ENCODE measurements at regions not wholly inside any gene's neighbourhood (a gene's known extent, or its start where the extent isn't known, plus 50 kb on each side); places are given as distances from the start of the nearest gene placed in this dataset.

GRCh38 chr12:130018614-130019013, 114.8 kb upstream of the TMEM132D start:
- no peaks in the 10 kb centered on the region for H3K4me1 ChIP-seq (ENCODE audit: insufficient read depth, low read length, poor library complexity, severe bottlenecking)
- intact Hi-C loops (cut with micrococcal nuclease; ENCODE audit: unreplicated experiment): loop anchor here (10.0 kb wide), 1 partner anchor 1234 kb away; no protein-coding TSS in a partner anchor
- peaks cover 48% of the 10 kb centered on the region for H3K27me3 ChIP-seq (replicated peaks; ENCODE audit: insufficient read depth, low read depth, low read length, poor library complexity)
- H3K27ac ChIP-seq (ENCODE audit: low read depth, low read length, poor library complexity, severe bottlenecking): no peak overlapping the region
- BruUV-seq (replicated peaks): no TSS peak
- no peak for DNase-seq (ENCODE audit: low spot score)
- H3K9me3 ChIP-seq (ENCODE audit: low read depth, low read length, poor library complexity, severe bottlenecking): no peaks in the 10 kb centered on the region
- H3K4me3 ChIP-seq (ENCODE audit: low read depth, low read length, poor library complexity, severe bottlenecking): no peak overlapping the region
- no peaks in the 10 kb centered on the region for H3K36me3 ChIP-seq (ENCODE audit: insufficient read depth, low read length, poor library complexity, severe bottlenecking)
- ChIA-PET POLR2A (ENCODE audit: low non-redundant PET) (no interaction called here), CTCF (no interaction called here)
- TF ChIP-seq EZH2 (IDR thresholded peaks at IDR 0.05; ENCODE audit: borderline replicate concordance, low read depth, low read length, poor library complexity, severe bottlenecking) (no peak), CTCF (conservative IDR thresholded peaks at IDR 0.05; ENCODE audit: low read depth, low read length) (no peak)

GRCh38 chr12:130026608-130027176, 122.9 kb upstream of the TMEM132D start:
- Histone ChIP-seq H3K27me3 (replicated peaks; ENCODE audit: insufficient read depth, low read depth, low read length, poor library complexity) (peaks cover 12% of the 10 kb centered on the region), H3K4me1 (ENCODE audit: insufficient read depth, low read length, poor library complexity, severe bottlenecking) (no peaks in the 10 kb centered on the region), H3K9me3 (ENCODE audit: low read depth, low read length, poor library complexity, severe bottlenecking) (no peaks in the 10 kb centered on the region), H3K36me3 (ENCODE audit: insufficient read depth, low read length, poor library complexity, severe bottlenecking) (no peaks in the 10 kb centered on the region), H3K4me3 (ENCODE audit: low read depth, low read length, poor library complexity, severe bottlenecking) (no peak overlapping the region), H3K27ac (ENCODE audit: low read depth, low read length, poor library complexity, severe bottlenecking) (no peak overlapping the region)
- intact Hi-C loops (cut with micrococcal nuclease; ENCODE audit: unreplicated experiment): loop anchor here (5.0 kb wide), 1 partner anchor 721 kb away; no protein-coding TSS in a partner anchor
- DNase-seq (ENCODE audit: low spot score): peak; percentile 44
- POLR2A ChIA-PET (ENCODE audit: low non-redundant PET): no interaction called here
- TF ChIP-seq CTCF (conservative IDR thresholded peaks at IDR 0.05; ENCODE audit: low read depth, low read length): peak; percentile 75
- no peak for TF ChIP-seq EZH2 (IDR thresholded peaks at IDR 0.05; ENCODE audit: borderline replicate concordance, low read depth, low read length, poor library complexity, severe bottlenecking)
- CTCF ChIA-PET: interaction anchor here (1.0 to 1.2 kb wide), 2 partner anchors 12 to 1767 kb away, joined by 3 to 6 read pairs; no protein-coding TSS in a partner anchor
- no TSS peak for BruUV-seq (replicated peaks)

GRCh38 chr12:130027798-130028197, 124.0 kb upstream of the TMEM132D start:
- intact Hi-C loops (cut with micrococcal nuclease; ENCODE audit: unreplicated experiment): loop anchor here (5.0 kb wide), 1 partner anchor 720 kb away; no protein-coding TSS in a partner anchor
- H3K4me1 ChIP-seq (ENCODE audit: insufficient read depth, low read length, poor library complexity, severe bottlenecking): no peaks in the 10 kb centered on the region
- DNase-seq (ENCODE audit: low spot score): no peak
- H3K9me3 ChIP-seq (ENCODE audit: low read depth, low read length, poor library complexity, severe bottlenecking): no peaks in the 10 kb centered on the region
- BruUV-seq (replicated peaks): no TSS peak
- ChIA-PET POLR2A (ENCODE audit: low non-redundant PET) (interaction anchor here (0.6 kb wide), 1 partner anchor 24 kb away, joined by 3 read pairs; no protein-coding TSS in a partner anchor), CTCF (no interaction called here)
- H3K27ac ChIP-seq (ENCODE audit: low read depth, low read length, poor library complexity, severe bottlenecking): no peak overlapping the region
- H3K4me3 ChIP-seq (ENCODE audit: low read depth, low read length, poor library complexity, severe bottlenecking): no peak overlapping the region
- no peaks in the 10 kb centered on the region for H3K36me3 ChIP-seq (ENCODE audit: insufficient read depth, low read length, poor library complexity, severe bottlenecking)
- peaks cover 21% of the 10 kb centered on the region for H3K27me3 ChIP-seq (replicated peaks; ENCODE audit: insufficient read depth, low read depth, low read length, poor library complexity)
- TF ChIP-seq EZH2 (IDR thresholded peaks at IDR 0.05; ENCODE audit: borderline replicate concordance, low read depth, low read length, poor library complexity, severe bottlenecking) (no peak), CTCF (conservative IDR thresholded peaks at IDR 0.05; ENCODE audit: low read depth, low read length) (no peak)

Measured in A673 (cell line).